ENCODE measurements at regions not wholly inside any gene's neighbourhood (a gene's known extent, or its start where the extent isn't known, plus 50 kb on each side); places are given as distances from the start of the nearest gene placed in this dataset.

GRCh38 chrY:15561501-15562289, 1037.4 kb downstream of the NLGN4Y start:
- no peak overlapping the region for H3K27ac ChIP-seq (ENCODE audit: low read depth, low read length)
- no peaks in the 10 kb centered on the region for H3K4me1 ChIP-seq (ENCODE audit: insufficient read depth, low read length)
- no peaks in the 10 kb centered on the region for H3K9me3 ChIP-seq (ENCODE audit: insufficient read depth, low read depth, low read length)
- 96% methylated on average over 2 of the region's 5 CpGs for WGBS
- H3K36me3 ChIP-seq (ENCODE audit: insufficient read depth, low read length): no peaks in the 10 kb centered on the region
- H3K9ac ChIP-seq (ENCODE audit: low read depth, low read length): no peak overlapping the region
- no peaks in the 10 kb centered on the region for H3K27me3 ChIP-seq (ENCODE audit: insufficient read depth, low read length)
- H3K4me3 ChIP-seq (ENCODE audit: low read length): no peak overlapping the region

DNA sequence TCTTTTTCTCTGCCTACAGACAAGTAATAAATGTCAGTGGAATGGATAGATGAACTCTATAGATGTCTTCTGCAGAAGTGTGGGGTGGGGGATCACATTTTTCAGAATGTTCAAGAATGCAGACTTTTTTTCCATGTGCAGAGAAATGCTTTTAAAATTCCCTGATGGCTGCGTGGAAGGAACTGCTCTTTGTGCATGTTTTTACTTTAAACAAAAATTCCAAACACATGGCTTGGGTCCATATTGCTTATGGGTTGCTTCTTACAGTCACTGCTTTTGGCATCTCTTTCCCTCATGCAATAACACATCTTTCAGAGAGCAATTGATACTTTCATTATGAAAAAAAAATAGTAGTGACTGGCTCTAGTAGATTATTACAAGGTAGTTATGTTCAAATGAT, 1053.6 kb downstream of the NLGN4Y start:
- WGBS: 100% methylated on average over 1 of the region's 1 CpG
- no peaks in the 10 kb centered on the region for H3K9me3 ChIP-seq (ENCODE audit: insufficient read depth, low read depth, low read length)
- H3K9ac ChIP-seq (ENCODE audit: low read depth, low read length): no peak overlapping the region
- no peaks in the 10 kb centered on the region for H3K4me1 ChIP-seq (ENCODE audit: insufficient read depth, low read length)
- H3K27ac ChIP-seq (ENCODE audit: low read depth, low read length): no peak overlapping the region
- no peaks in the 10 kb centered on the region for H3K27me3 ChIP-seq (ENCODE audit: insufficient read depth, low read length)
- no peaks in the 10 kb centered on the region for H3K36me3 ChIP-seq (ENCODE audit: insufficient read depth, low read length)
- no peak overlapping the region for H3K4me3 ChIP-seq (ENCODE audit: low read length)

- H3K36me3 ChIP-seq (ENCODE audit: insufficient read depth, low read length): no peaks in the 10 kb centered on the region
- no peak overlapping the region for H3K9ac ChIP-seq (ENCODE audit: low read depth, low read length)
Measured at GRCh38 chrY:15578761-15579160, 1054.4 kb downstream of the NLGN4Y start.

GRCh38 chrY:15579245-15579644, 1054.9 kb downstream of the NLGN4Y start:
- Histone ChIP-seq H3K4me3 (ENCODE audit: low read length) (no peak overlapping the region), H3K27ac (ENCODE audit: low read depth, low read length) (no peak overlapping the region), H3K9ac (ENCODE audit: low read depth, low read length) (no peak overlapping the region), H3K27me3 (ENCODE audit: insufficient read depth, low read length) (no peaks in the 10 kb centered on the region), H3K4me1 (ENCODE audit: insufficient read depth, low read length) (no peaks in the 10 kb centered on the region), H3K36me3 (ENCODE audit: insufficient read depth, low read length) (no peaks in the 10 kb centered on the region), H3K9me3 (ENCODE audit: insufficient read depth, low read depth, low read length) (no peaks in the 10 kb centered on the region)

More at GRCh38 chrY:15578761-15579160, 1054.4 kb downstream of the NLGN4Y start:
- H3K27ac ChIP-seq (ENCODE audit: low read depth, low read length): no peak overlapping the region
- H3K27me3 ChIP-seq (ENCODE audit: insufficient read depth, low read length): no peaks in the 10 kb centered on the region
- H3K4me1 ChIP-seq (ENCODE audit: insufficient read depth, low read length): no peaks in the 10 kb centered on the region
- H3K9me3 ChIP-seq (ENCODE audit: insufficient read depth, low read depth, low read length): no peaks in the 10 kb centered on the region
- no peak overlapping the region for H3K4me3 ChIP-seq (ENCODE audit: low read length)

- H3K9me3 ChIP-seq (ENCODE audit: insufficient read depth, low read depth, low read length): no peaks in the 10 kb centered on the region
- no peak overlapping the region for H3K4me3 ChIP-seq (ENCODE audit: low read length)
- H3K4me1 ChIP-seq (ENCODE audit: insufficient read depth, low read length): no peaks in the 10 kb centered on the region
- H3K36me3 ChIP-seq (ENCODE audit: insufficient read depth, low read length): no peaks in the 10 kb centered on the region
- H3K27me3 ChIP-seq (ENCODE audit: insufficient read depth, low read length): no peaks in the 10 kb centered on the region
- no CpG with 5 or more reads among the region's 2 CpGs for WGBS
- no peak overlapping the region for H3K9ac ChIP-seq (ENCODE audit: low read depth, low read length)
- no peak overlapping the region for H3K27ac ChIP-seq (ENCODE audit: low read depth, low read length)
Measured at GRCh38 chrY:15583111-15583510, 1058.8 kb downstream of the NLGN4Y start.

DNA sequence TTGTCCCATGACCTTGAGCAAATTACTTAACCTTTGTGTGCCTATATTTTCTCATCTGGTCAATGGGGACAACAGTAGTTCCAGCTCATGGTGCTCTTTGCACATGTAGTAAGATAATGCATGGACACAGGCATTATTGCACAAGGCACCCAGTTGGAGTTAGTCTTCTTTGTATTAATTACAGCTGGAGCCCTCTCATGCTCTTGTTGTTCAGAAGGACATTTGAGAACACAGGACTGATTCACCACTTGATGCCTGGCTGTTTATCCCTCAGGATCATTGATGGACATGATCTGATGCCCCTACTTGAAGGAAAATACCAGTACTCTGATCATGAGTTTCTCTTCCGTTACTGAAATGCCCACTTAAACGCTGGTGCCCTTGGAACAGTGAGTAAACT, 1068.6 kb downstream of the NLGN4Y start:
- no peaks in the 10 kb centered on the region for H3K4me1 ChIP-seq (ENCODE audit: insufficient read depth, low read length)
- H3K27ac ChIP-seq (ENCODE audit: low read depth, low read length): no peak overlapping the region
- H3K36me3 ChIP-seq (ENCODE audit: insufficient read depth, low read length): no peaks in the 10 kb centered on the region
- 97% methylated on average over 2 of the region's 2 CpGs for WGBS
- H3K27me3 ChIP-seq (ENCODE audit: insufficient read depth, low read length): no peaks in the 10 kb centered on the region
- H3K4me3 ChIP-seq (ENCODE audit: low read length): no peak overlapping the region
- 0 out of 2 replicates have a peak, but pooled peaks cover 7% of the 10 kb centered on the region for H3K9me3 ChIP-seq (ENCODE audit: insufficient read depth, low read depth, low read length)
- H3K9ac ChIP-seq (ENCODE audit: low read depth, low read length): no peak overlapping the region

DNA sequence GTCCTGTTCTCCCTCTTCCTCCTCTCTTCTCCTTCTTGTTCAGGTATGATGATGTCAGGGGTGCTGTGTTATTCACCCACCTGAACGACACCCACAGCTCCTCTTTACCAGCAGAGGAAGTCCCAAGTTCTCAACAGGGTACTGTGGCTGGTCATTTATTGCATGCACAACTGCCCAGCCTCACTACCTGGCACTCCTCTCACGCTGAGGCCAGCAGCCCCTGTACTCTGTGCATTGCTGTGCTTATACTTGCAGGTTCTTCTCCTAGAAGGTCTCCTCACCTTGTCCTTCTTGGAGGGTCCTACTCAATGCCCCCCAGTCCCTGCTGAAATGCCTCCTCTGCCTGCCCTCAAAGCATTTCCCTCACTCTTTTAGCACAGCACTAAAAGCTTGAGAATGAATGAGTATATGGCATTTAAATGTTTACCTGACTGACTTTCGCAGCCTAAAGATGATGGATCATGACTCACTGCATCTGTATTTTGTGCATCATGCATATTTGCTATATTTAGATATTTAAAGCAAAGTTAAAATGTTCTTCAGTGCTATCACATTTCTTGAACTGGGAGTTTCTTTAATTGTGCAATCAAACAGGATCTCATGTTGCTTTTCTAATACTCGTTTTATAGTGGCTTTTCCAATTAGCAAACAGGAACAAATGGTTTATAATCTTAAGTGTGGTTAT, 1069.3 kb downstream of the NLGN4Y start:
- H3K27ac ChIP-seq (ENCODE audit: low read depth, low read length): no peak overlapping the region
- H3K27me3 ChIP-seq (ENCODE audit: insufficient read depth, low read length): no peaks in the 10 kb centered on the region
- whole genome bisulfite sequencing: 91% methylated on average over 4 of the region's 4 CpGs
- no peaks in the 10 kb centered on the region for H3K4me1 ChIP-seq (ENCODE audit: insufficient read depth, low read length)
- no peaks in the 10 kb centered on the region for H3K36me3 ChIP-seq (ENCODE audit: insufficient read depth, low read length)
- no peak overlapping the region for H3K9ac ChIP-seq (ENCODE audit: low read depth, low read length)
- 0 out of 2 replicates have a peak, but pooled peaks cover 7% of the 10 kb centered on the region for H3K9me3 ChIP-seq (ENCODE audit: insufficient read depth, low read depth, low read length)
- H3K4me3 ChIP-seq (ENCODE audit: low read length): no peak overlapping the region

GRCh38 chrY:15594179-15594578, 1069.8 kb downstream of the NLGN4Y start:
- Histone ChIP-seq H3K27ac (ENCODE audit: low read depth, low read length) (no peak overlapping the region), H3K9ac (ENCODE audit: low read depth, low read length) (no peak overlapping the region)
- 93% methylated on average over 2 of the region's 3 CpGs for WGBS

DNA sequence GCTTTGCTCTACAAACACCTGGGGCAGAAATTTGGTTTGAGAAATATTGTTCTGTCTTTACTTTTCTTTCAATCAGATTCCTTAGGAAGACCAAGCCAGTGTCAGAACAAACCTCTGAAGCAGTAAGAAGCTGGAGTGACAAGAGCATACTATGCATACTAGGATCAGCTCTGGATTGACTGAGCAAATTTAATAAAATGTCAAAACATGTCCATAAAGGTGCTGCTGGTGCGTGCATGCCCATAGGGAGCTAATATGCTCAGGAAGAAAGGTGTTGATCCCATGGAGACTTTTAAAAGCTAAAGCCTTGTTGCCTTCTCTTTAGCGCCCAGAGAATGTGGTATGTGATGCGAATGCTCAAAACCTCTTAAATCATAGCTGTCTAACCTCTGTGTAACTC, 1076.2 kb downstream of the NLGN4Y start:
- WGBS: 99% methylated on average over 3 of the region's 3 CpGs
- H3K9ac ChIP-seq (ENCODE audit: low read depth, low read length): no peak overlapping the region
- no peaks in the 10 kb centered on the region for H3K36me3 ChIP-seq (ENCODE audit: insufficient read depth, low read length)
- no peak overlapping the region for H3K4me3 ChIP-seq (ENCODE audit: low read length)
- no peaks in the 10 kb centered on the region for H3K4me1 ChIP-seq (ENCODE audit: insufficient read depth, low read length)
- H3K9me3 ChIP-seq (ENCODE audit: insufficient read depth, low read depth, low read length): no peaks in the 10 kb centered on the region
- no peak overlapping the region for H3K27ac ChIP-seq (ENCODE audit: low read depth, low read length)
- no peaks in the 10 kb centered on the region for H3K27me3 ChIP-seq (ENCODE audit: insufficient read depth, low read length)

More at GRCh38 chrY:15594179-15594578, 1069.8 kb downstream of the NLGN4Y start:
- Histone ChIP-seq H3K4me3 (ENCODE audit: low read length) (no peak overlapping the region), H3K27me3 (ENCODE audit: insufficient read depth, low read length) (no peaks in the 10 kb centered on the region), H3K4me1 (ENCODE audit: insufficient read depth, low read length) (no peaks in the 10 kb centered on the region), H3K9me3 (ENCODE audit: insufficient read depth, low read depth, low read length) (0 out of 2 replicates have a peak, but pooled peaks cover 7% of the 10 kb centered on the region), H3K36me3 (ENCODE audit: insufficient read depth, low read length) (no peaks in the 10 kb centered on the region)

- no peaks in the 10 kb centered on the region for H3K4me1 ChIP-seq (ENCODE audit: insufficient read depth, low read length)
- no peak overlapping the region for H3K9ac ChIP-seq (ENCODE audit: low read depth, low read length)
- no peaks in the 10 kb centered on the region for H3K36me3 ChIP-seq (ENCODE audit: insufficient read depth, low read length)
- H3K27ac ChIP-seq (ENCODE audit: low read depth, low read length): no peak overlapping the region
- no peaks in the 10 kb centered on the region for H3K9me3 ChIP-seq (ENCODE audit: insufficient read depth, low read depth, low read length)
- H3K4me3 ChIP-seq (ENCODE audit: low read length): no peak overlapping the region
- H3K27me3 ChIP-seq (ENCODE audit: insufficient read depth, low read length): no peaks in the 10 kb centered on the region
Measured at GRCh38 chrY:15624370-15624769, 1100.0 kb downstream of the NLGN4Y start.

DNA sequence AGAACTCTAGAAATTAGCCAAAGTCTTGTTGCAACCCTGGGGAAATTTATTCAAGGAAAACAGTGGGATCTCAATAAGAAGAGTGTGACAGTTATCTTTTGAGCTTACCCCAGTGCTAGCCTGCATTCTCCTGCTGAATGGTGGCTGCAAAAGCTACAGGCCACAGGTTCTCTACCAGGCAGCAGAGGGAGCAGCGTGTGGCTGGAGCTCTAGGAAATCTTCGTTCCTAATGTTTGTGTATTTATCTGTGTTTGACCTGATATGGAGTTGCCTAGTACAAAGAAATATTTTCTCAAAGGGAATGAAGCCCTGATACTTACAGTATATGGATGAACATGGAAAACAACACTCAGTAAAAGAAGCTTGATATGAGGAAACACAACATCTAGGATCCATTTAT, 1100.6 kb downstream of the NLGN4Y start:
- H3K27me3 ChIP-seq (ENCODE audit: insufficient read depth, low read length): no peaks in the 10 kb centered on the region

More for the DNA sequence above, 1100.6 kb downstream of the NLGN4Y start:
- H3K4me3 ChIP-seq (ENCODE audit: low read length): no peak overlapping the region
- no peaks in the 10 kb centered on the region for H3K4me1 ChIP-seq (ENCODE audit: insufficient read depth, low read length)
- H3K9me3 ChIP-seq (ENCODE audit: insufficient read depth, low read depth, low read length): no peaks in the 10 kb centered on the region
- WGBS: 53% methylated on average over 2 of the region's 2 CpGs
- no peak overlapping the region for H3K9ac ChIP-seq (ENCODE audit: low read depth, low read length)
- H3K27ac ChIP-seq (ENCODE audit: low read depth, low read length): no peak overlapping the region
- no peaks in the 10 kb centered on the region for H3K36me3 ChIP-seq (ENCODE audit: insufficient read depth, low read length)
